HuH-7 (cell line): ENCODE measurements at regions not wholly inside any gene's neighbourhood (a gene's known extent, or its start where the extent isn't known, plus 50 kb on each side); places are given as distances from the start of the nearest gene placed in this dataset.
A peak's percentile ranks its signal among the peaks of the same experiment; 100 is the strongest.
"Not testable (repeated sequence)": the region's sequence is repeated elsewhere in the genome, so short reads cannot be mapped to it uniquely, and the experiment has no call there.

Experiments used
- DNase-seq: peaks from one replicate; pipeline ENCODE4 v3.0.0; 2011; ENCODE audit warnings: low spot score

- no peak for DNase-seq
These were observed 311.8 kb downstream of the PLPP3 start for GRCh38 chr1:56267611-56268010.

GRCh38 chr1:56266359-56266758 lies 313.0 kb downstream of the PLPP3 start:
- DNase-seq = no peak

- no peak for DNase-seq
These were observed 314.1 kb downstream of the PLPP3 start for GRCh38 chr1:56265216-56265615.

GRCh38 chr1:56263908-56264307 lies 315.5 kb downstream of the PLPP3 start:
- DNase-seq = no peak

GRCh38 chr1:56258371-56258770 lies 321.0 kb downstream of the PLPP3 start:
- no peak for DNase-seq

GRCh38 chr1:56257726-56258125 lies 321.6 kb downstream of the PLPP3 start:
- DNase-seq = no peak

- DNase-seq = no peak
These were observed 323.0 kb downstream of the PLPP3 start for GRCh38 chr1:56256153-56257000.

- DNase-seq = no peak
These were observed 323.7 kb downstream of the PLPP3 start for GRCh38 chr1:56255516-56256152.

GRCh38 chr1:56254130-56254529 lies 325.2 kb downstream of the PLPP3 start:
- no peak for DNase-seq

GRCh38 chr1:56250809-56251208 lies 328.6 kb downstream of the PLPP3 start:
- DNase-seq = no peak

- no peak for DNase-seq
These were observed 330.1 kb downstream of the PLPP3 start for GRCh38 chr1:56249234-56249633.

- no peak for DNase-seq
These were observed 331.2 kb downstream of the PLPP3 start for GRCh38 chr1:56248138-56248537.

GRCh38 chr1:56246726-56247125 lies 332.6 kb downstream of the PLPP3 start:
- not testable (repeated sequence) for DNase-seq

- DNase-seq = no peak
These were observed 339.0 kb downstream of the PLPP3 start for GRCh38 chr1:56240400-56240799.

- no peak for DNase-seq
These were observed 341.8 kb downstream of the PLPP3 start for GRCh38 chr1:56237491-56238064.

GRCh38 chr1:56236688-56237087 lies 342.7 kb downstream of the PLPP3 start:
- no peak for DNase-seq

- peak; percentile 3 for DNase-seq
These were observed 343.4 kb downstream of the PLPP3 start for GRCh38 chr1:56235909-56236510.

GRCh38 chr1:56229186-56229585 lies 350.2 kb downstream of the PLPP3 start:
- DNase-seq = no peak

- DNase-seq = no peak
These were observed 351.5 kb downstream of the PLPP3 start for GRCh38 chr1:56227886-56228285.

GRCh38 chr1:56227401-56227800 lies 352.0 kb downstream of the PLPP3 start:
- DNase-seq = no peak

GRCh38 chr1:56225964-56226815 lies 353.2 kb downstream of the PLPP3 start:
- no peak for DNase-seq

- no peak for DNase-seq
These were observed 355.4 kb downstream of the PLPP3 start for GRCh38 chr1:56223968-56224367.
